HK-2 (cell line): ENCODE measurements at regions not wholly inside any gene's neighbourhood (a gene's known extent, or its start where the extent isn't known, plus 50 kb on each side); places are given as distances from the start of the nearest gene placed in this dataset.
"Not testable (repeated sequence)": the region's sequence is repeated elsewhere in the genome, so short reads cannot be mapped to it uniquely, and the experiment has no call there.

ENCODE experiments used
- DNase-seq: peaks from one replicate; pipeline ENCODE4 v3.0.0-alpha.2; 2018; ENCODE audit not compliant: unreplicated experiment

GRCh38 chr5:13346401-13346800, 598.1 kb downstream of the DNAH5 start:
- no peak for DNase-seq

GRCh38 chr5:13339093-13339492, 605.4 kb downstream of the DNAH5 start:
- DNase-seq: no peak

GRCh38 chr5:13335026-13335425, 609.5 kb downstream of the DNAH5 start:
- DNase-seq: not testable (repeated sequence)

- no peak for DNase-seq
These were observed 612.9 kb downstream of the DNAH5 start for GRCh38 chr5:13331585-13331984.

GRCh38 chr5:13328316-13328715, 616.2 kb downstream of the DNAH5 start:
- no peak for DNase-seq

GRCh38 chr5:13325765-13326164, 618.7 kb downstream of the DNAH5 start:
- DNase-seq: no peak

- DNase-seq: no peak
These were observed 621.7 kb downstream of the DNAH5 start for GRCh38 chr5:13322769-13323168.

- DNase-seq: no peak
These were observed 626.8 kb downstream of the DNAH5 start for GRCh38 chr5:13317654-13318053.

GRCh38 chr5:13316176-13316575, 628.3 kb downstream of the DNAH5 start:
- no peak for DNase-seq

GRCh38 chr5:13307480-13307879, 637.0 kb downstream of the DNAH5 start:
- no peak for DNase-seq

- DNase-seq: no peak
These were observed 641.0 kb downstream of the DNAH5 start for GRCh38 chr5:13303445-13303844.

- DNase-seq: no peak
These were observed 665.7 kb downstream of the DNAH5 start for GRCh38 chr5:13278811-13279210.

GRCh38 chr5:13278148-13278547, 666.3 kb downstream of the DNAH5 start:
- DNase-seq: no peak

- peak; percentile 2 for DNase-seq
These were observed 668.3 kb downstream of the DNAH5 start for GRCh38 chr5:13276156-13276555.

- no peak for DNase-seq
These were observed 680.8 kb downstream of the DNAH5 start for GRCh38 chr5:13263701-13264100.

GRCh38 chr5:13253111-13253510, 691.4 kb downstream of the DNAH5 start:
- DNase-seq: no peak

GRCh38 chr5:13252699-13253098, 691.8 kb downstream of the DNAH5 start:
- no peak for DNase-seq

- no peak for DNase-seq
These were observed 692.7 kb downstream of the DNAH5 start for GRCh38 chr5:13251623-13252376.

- DNase-seq: no peak
These were observed 693.8 kb downstream of the DNAH5 start for GRCh38 chr5:13250464-13251291.

- DNase-seq: no peak
These were observed 694.6 kb downstream of the DNAH5 start for GRCh38 chr5:13249854-13250253.

GRCh38 chr5:13248253-13248652, 696.2 kb downstream of the DNAH5 start:
- no peak for DNase-seq

- DNase-seq: no peak
These were observed 698.4 kb downstream of the DNAH5 start for GRCh38 chr5:13246053-13246452.

- DNase-seq: no peak
These were observed 700.3 kb downstream of the DNAH5 start for GRCh38 chr5:13244151-13244550.
